ENCODE measurements at regions not wholly inside any gene's neighbourhood (a gene's known extent, or its start where the extent isn't known, plus 50 kb on each side); places are given as distances from the start of the nearest gene placed in this dataset.

DNA sequence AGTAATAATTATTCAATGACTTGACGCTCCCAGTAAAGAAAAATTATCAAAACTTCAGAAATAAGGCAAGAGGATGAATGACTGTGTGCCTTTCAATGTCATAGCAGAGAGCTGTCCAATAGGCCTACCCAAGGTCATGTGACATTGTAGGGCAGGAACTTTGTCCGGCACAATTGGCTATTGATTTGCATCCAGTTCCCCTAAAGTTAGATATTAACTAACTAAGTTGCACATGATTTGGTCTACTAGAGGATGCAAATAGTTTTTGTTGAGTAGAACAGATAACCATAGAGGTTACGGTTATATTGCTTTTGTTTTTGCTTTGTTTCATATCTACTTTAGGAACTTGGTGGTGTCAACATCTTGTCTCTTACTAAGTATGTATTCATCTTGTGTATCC, 127.9 kb upstream of the PFN2 start:
- H3K4me1 Mint-ChIP-seq, result no peaks in the 10 kb centered on the region
- no peaks in the 10 kb centered on the region for H3K9me3 Mint-ChIP-seq
- H3K27ac Mint-ChIP-seq, result no peak overlapping the region
- H3K36me3 Mint-ChIP-seq, result no peaks in the 10 kb centered on the region
- ATAC-seq, result no peak
- no peaks in the 10 kb centered on the region for H3K27me3 Mint-ChIP-seq
- H3K4me3 Mint-ChIP-seq, result no peak overlapping the region

DNA sequence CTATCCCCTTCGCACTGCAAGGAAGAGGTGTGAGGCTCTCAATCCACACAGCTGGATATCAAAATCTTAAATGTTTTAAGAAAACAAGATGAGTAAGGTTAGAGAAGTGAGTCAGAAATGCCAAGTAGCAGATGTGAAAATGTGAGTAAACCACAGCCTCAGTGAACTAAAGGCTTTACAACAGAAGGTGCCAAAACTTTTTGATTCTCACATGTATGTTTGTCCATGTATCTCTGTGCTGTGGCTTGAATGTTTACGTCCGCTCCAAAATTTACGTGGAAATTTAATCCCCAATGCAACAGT, 126.8 kb upstream of the PFN2 start:
- H3K4me3 Mint-ChIP-seq, result no peak overlapping the region
- H3K27me3 Mint-ChIP-seq, result no peaks in the 10 kb centered on the region
- no peaks in the 10 kb centered on the region for H3K36me3 Mint-ChIP-seq
- peak; percentile 52 for ATAC-seq
- no peak overlapping the region for H3K27ac Mint-ChIP-seq
- no peaks in the 10 kb centered on the region for H3K4me1 Mint-ChIP-seq
- H3K9me3 Mint-ChIP-seq, result no peaks in the 10 kb centered on the region

DNA sequence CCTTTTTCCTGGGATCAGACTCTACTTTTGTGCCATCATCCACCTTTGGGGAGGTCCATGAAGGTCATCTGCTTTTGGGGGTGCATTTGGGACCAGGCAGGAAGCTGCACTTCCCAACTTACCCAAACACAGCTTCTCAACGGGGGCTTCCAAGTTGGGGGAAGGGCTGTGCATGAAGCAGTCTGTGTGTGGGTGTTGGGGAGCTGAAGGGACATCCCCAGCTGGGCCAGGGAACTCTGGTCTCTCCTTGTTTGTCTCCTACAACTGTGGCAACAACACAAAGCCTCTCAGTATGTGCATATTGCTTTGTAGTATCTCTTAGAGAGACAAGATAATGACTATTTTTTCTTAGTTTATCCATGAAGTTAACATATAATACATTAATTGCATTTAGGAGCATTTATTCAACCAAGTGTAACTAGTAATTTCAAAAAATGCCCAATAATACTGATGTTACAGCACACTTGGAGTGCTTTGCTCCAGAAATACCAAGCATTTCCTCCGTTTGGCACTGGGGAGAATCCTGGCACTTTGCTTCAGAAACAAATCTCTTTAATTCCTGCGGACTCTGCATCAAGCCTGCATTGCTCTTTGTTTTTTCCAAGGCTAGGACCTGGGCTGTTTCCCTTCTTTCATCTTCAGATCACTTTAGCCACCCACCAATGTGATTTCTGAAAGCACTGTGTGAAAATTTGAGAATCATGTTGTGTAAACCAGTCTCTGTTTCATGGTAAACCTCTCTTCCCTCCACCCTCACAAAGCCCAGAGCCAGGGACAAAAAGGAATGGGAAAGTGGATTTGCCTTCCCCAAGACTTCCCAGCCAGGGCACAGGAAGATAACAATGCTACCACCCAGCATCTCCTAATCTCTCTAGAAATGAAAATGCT, 126.2 kb upstream of the PFN2 start:
- Mint-ChIP-seq H3K27ac (no peak overlapping the region), H3K27me3 (no peaks in the 10 kb centered on the region)

DNA sequence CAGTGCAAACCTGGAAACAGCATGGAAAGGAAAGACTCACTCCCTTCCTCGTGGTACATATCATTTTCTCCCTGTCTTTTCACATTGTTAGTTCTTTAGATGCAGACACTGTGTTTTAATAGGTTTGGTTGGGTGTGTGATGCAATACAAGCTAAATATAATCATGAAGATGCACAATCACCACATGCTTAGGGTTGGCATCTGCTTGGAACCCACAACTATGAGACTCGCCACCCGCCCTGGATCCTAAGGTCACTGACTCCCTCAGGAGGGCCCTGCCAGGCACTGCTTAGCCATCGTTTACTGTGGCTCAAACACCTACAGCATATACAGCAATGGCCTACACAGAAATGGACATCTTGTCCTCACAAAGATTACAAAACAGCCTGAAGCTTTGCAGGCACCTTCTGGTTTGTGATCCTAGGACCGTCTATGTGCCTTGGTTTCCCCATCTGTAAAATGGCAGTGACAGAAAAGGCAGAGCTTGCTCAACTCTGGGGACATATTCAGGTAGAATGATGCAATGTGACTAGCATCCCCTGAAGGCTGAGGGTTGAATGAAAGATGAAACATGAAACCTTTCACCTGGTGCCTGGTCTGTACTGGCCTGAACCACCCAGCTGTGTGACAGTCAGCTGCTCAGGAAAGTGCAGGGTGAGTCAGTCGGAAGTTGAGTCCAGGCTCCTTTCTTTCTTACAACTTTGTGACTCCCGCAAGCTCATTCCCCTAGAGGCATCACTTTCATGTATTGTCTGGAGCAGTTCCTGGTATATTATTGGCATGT, 123.6 kb upstream of the PFN2 start:
- no peak overlapping the region for H3K27ac Mint-ChIP-seq
- H3K9me3 Mint-ChIP-seq, result no peaks in the 10 kb centered on the region
- no peaks in the 10 kb centered on the region for H3K4me1 Mint-ChIP-seq
- no peak overlapping the region for H3K4me3 Mint-ChIP-seq
- H3K27me3 Mint-ChIP-seq, result peaks cover under 1% of the 10 kb centered on the region
- ATAC-seq, result no peak
- H3K36me3 Mint-ChIP-seq, result no peaks in the 10 kb centered on the region

More for the DNA sequence above, 126.2 kb upstream of the PFN2 start:
- no peak for ATAC-seq
- no peak overlapping the region for H3K4me3 Mint-ChIP-seq
- H3K36me3 Mint-ChIP-seq, result no peaks in the 10 kb centered on the region
- H3K4me1 Mint-ChIP-seq, result no peaks in the 10 kb centered on the region
- no peaks in the 10 kb centered on the region for H3K9me3 Mint-ChIP-seq

DNA sequence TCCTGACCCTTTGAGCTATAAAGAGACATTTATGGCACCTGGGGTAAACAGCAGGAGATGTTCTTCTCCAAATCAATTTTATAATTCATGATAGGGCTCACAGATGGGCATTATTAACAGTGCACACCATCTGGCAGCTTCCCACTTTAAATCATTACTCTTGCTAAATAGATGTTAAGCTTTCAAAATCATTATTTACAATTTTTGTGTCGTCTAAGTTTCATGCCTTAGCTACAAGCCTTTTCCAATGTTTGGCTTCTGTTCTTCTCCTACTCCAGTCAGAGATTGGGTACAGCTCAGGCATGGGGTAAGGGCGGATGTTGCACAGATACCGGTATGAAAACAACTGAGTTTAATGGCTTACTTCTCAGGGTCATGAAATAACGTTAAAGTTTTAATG, 120.9 kb upstream of the PFN2 start:
- Mint-ChIP-seq H3K9me3 (no peaks in the 10 kb centered on the region), H3K27me3 (peaks cover 12% of the 10 kb centered on the region), H3K4me1 (no peaks in the 10 kb centered on the region), H3K36me3 (no peaks in the 10 kb centered on the region), H3K27ac (no peak overlapping the region), H3K4me3 (no peak overlapping the region)
- ATAC-seq, result no peak

DNA sequence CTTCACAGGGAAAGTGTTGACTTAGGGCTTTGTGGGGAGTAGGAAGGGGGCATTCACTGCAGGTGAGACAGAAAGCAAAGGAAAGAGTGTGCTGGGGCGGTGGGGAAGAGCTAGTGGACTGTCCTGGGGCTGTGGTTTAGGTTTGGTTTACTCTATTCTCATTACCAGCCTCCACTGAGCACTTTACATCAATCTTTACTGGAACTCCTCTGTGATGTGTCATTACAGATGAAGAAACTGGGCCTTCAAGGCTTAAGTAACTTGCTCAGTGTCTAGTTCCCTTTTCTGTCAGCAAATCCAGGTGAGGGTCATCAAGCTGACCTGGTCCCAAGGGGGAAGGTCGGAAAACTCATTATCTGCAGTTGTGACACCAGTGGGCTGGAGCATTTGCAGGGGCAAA, 120.2 kb upstream of the PFN2 start:
- no peak for ATAC-seq
- Mint-ChIP-seq H3K36me3 (no peaks in the 10 kb centered on the region), H3K4me3 (no peak overlapping the region), H3K27ac (no peak overlapping the region), H3K27me3 (peaks cover 12% of the 10 kb centered on the region), H3K9me3 (no peaks in the 10 kb centered on the region), H3K4me1 (no peaks in the 10 kb centered on the region)

DNA sequence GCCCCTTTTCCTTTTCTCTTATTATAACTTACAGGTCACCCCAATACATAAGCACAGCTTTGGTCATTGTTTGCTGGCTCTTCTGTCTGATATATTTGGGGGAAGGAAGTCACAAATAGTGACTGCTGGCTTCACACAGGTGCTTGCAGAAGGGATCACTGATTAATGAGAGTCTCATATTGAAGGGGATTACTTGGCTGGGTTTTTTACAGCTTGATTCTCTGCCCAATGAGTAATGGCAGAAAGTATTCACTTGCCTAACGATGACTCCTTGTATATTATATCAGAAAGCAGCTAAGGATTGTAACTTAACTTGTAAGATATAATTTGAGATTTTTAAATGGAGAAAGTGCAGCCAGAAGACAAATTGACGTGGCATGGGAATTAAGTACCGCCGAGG, 119.3 kb upstream of the PFN2 start:
- no peaks in the 10 kb centered on the region for H3K36me3 Mint-ChIP-seq
- H3K27ac Mint-ChIP-seq, result no peak overlapping the region
- H3K4me1 Mint-ChIP-seq, result no peaks in the 10 kb centered on the region
- no peak for ATAC-seq
- H3K9me3 Mint-ChIP-seq, result no peaks in the 10 kb centered on the region
- no peak overlapping the region for H3K4me3 Mint-ChIP-seq
- peaks cover 12% of the 10 kb centered on the region for H3K27me3 Mint-ChIP-seq

DNA sequence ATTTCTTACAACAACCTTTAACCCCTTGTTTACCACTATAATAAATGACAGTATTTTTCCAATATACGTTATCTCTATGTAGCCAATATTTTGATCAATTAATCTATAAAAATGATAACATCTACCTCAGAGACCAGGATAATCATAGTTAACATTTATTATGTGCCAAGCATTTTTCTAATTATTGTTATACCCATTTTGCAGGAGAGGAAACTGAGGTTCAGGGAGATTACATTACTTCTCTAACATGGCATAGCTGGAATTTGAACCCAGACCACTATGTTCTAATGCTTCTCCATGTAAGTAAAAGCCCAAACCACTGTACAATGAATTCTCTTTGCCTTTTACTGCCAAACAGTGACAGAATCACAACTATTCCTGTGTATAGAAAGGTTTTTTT, 113.4 kb upstream of the PFN2 start:
- H3K9me3 Mint-ChIP-seq, result no peaks in the 10 kb centered on the region
- H3K4me1 Mint-ChIP-seq, result no peaks in the 10 kb centered on the region
- H3K27me3 Mint-ChIP-seq, result peaks cover 10% of the 10 kb centered on the region
- H3K4me3 Mint-ChIP-seq, result no peak overlapping the region
- no peak overlapping the region for H3K27ac Mint-ChIP-seq
- no peaks in the 10 kb centered on the region for H3K36me3 Mint-ChIP-seq
- no peak for ATAC-seq

DNA sequence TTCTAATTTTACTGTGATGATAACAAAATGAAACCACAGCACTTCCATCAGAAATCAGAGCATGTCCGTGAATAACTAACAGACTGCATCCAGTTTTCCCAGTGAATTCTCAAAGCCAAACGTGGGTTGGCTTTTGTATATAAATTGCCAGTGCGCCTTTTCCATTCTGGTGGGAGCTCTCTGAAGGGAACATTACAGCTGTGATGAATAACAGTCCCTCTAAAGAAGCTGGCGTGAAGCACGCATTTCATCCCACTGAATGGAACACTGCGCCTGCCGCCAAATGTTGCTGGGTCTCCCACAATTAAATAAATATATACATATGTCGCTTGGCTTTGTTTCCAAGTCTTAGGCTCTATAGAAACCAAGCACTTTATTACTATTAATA, 113.0 kb upstream of the PFN2 start:
- H3K36me3 Mint-ChIP-seq, result no peaks in the 10 kb centered on the region
- H3K27ac Mint-ChIP-seq, result no peak overlapping the region
- no peaks in the 10 kb centered on the region for H3K9me3 Mint-ChIP-seq
- no peak for ATAC-seq
- peaks cover 5% of the 10 kb centered on the region for H3K27me3 Mint-ChIP-seq
- no peak overlapping the region for H3K4me3 Mint-ChIP-seq
- H3K4me1 Mint-ChIP-seq, result no peaks in the 10 kb centered on the region

DNA sequence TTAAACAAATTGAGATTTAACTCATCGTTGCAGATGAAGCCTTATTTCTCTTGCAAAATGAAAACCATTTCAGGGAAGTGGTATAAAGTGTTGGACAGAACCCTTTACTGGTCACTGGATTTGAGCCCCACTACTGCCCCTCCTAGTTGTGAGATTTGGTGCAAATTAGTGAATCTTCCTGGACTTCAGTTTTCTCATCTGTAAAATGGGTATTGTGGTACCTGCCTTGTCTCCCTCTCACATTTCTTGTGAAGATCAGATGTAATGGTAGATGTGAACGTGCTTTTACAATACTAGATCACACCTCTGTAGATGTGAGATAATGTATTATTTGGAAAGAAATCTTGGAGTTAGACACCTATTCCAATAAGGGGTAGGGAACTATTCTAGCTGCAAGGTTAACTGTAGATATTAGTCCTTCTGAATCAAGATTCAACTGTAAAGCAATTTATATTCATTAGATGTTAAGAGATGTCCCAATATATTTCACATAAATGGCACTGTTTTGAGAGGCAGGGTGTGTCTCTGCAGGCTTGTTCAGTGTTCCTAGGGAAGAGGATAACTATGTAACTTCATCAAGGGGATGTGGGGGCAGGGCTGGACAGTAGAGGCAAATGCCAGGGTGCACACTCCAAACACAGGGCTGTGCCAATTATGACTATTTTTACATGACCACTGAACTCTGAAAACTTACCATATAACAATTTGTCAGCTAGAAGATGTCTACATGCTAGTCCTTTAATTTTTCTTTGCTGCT, 112.4 kb upstream of the PFN2 start:
- H3K4me3 Mint-ChIP-seq, result no peak overlapping the region
- no peak for ATAC-seq
- no peaks in the 10 kb centered on the region for H3K4me1 Mint-ChIP-seq
- no peaks in the 10 kb centered on the region for H3K36me3 Mint-ChIP-seq
- H3K27me3 Mint-ChIP-seq, result no peaks in the 10 kb centered on the region
- H3K27ac Mint-ChIP-seq, result no peak overlapping the region
- H3K9me3 Mint-ChIP-seq, result no peaks in the 10 kb centered on the region

DNA sequence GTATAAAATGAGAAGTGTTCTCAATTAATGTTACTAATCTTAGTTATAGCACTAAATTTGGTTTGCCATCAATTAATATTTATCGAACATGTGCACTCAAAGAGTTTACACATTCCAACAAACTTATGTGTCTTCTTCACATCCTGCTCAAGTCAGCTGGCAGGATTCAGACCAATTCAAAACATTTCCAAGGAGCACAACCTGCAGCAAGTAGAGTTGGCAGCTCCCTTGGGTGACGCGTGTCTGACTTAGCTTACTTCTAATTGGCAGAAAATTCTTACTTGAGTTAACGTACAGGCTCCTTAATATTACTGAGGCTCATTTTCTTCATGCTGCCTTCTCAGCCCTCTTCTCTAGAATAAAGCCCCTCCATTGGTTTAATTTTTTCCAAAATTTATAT, 110.4 kb upstream of the PFN2 start:
- no peaks in the 10 kb centered on the region for H3K27me3 Mint-ChIP-seq
- H3K4me3 Mint-ChIP-seq, result no peak overlapping the region
- no peak for ATAC-seq
- no peak overlapping the region for H3K27ac Mint-ChIP-seq
- H3K4me1 Mint-ChIP-seq, result no peaks in the 10 kb centered on the region
- no peaks in the 10 kb centered on the region for H3K9me3 Mint-ChIP-seq
- H3K36me3 Mint-ChIP-seq, result no peaks in the 10 kb centered on the region

DNA sequence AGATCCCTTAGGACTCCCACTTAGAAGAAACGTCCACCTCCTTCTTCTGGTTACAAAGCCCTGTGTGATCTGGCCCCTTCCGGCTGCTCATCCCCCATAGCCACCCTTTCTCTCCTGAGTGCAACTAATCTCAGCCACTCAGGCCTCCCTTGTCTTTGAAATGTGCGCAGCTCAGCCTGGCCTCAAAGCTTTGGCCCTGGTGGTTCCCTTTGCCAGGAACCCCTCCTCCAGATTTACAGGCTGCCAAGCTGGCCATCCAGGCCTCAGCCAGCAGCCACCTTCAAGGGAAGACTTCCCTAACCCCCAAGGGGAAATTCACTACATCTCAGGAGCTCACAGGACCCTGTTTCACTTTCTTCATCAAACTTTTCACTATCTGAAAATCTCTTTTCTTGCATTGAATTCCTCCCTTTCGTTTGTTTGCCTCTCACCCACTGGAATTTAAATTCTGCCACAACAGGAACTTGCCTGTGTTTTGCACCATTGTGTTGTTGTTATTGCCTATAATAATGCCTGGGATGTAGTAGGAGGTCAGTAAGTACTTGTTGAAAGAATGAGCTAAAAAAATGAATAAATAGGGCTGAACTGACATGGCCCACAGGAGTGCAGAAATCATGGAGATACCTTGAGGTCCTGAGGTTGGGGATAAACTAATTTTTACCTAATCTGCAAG, 109.5 kb upstream of the PFN2 start:
- Mint-ChIP-seq H3K9me3 (no peaks in the 10 kb centered on the region), H3K4me1 (no peaks in the 10 kb centered on the region), H3K27me3 (no peaks in the 10 kb centered on the region), H3K4me3 (no peak overlapping the region), H3K27ac (no peak overlapping the region), H3K36me3 (no peaks in the 10 kb centered on the region)
- no peak for ATAC-seq

DNA sequence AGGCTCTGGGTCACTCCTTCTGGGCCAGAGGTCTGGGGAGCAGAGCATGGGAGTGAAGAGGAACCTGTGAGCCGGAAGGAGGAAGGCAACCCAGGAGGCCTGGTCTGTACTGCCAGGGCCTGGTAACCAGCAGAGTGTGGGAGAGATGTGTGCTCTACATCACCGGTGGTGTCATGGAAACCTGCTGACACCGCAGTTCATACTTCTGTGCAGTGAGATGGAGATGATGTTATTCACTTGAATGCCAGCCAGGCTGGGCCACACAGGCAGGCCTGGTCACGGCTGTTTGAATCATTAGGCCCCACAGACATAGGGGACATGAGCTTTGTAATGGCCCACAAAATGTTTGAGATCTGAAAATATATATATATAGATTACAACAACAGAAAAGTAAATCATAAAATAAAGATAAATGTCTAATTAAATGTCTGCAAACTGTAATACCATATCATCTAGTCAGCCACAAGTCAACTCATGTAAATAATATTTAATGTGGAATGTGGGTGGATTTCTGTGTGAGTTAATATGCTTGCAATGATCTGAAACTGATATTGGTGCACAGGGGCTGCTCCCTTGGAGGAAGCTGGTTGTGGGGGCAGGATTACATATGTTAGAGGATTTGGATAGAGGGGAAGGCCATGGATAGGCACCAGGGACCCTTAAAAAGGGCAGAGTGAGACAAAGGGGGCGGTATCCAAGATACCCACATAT, 108.5 kb upstream of the PFN2 start:
- ATAC-seq, result no peak
- no peaks in the 10 kb centered on the region for H3K36me3 Mint-ChIP-seq
- no peaks in the 10 kb centered on the region for H3K9me3 Mint-ChIP-seq
- H3K4me3 Mint-ChIP-seq, result no peak overlapping the region
- H3K4me1 Mint-ChIP-seq, result peaks cover 1% of the 10 kb centered on the region
- H3K27ac Mint-ChIP-seq, result no peak overlapping the region
- H3K27me3 Mint-ChIP-seq, result peaks cover under 1% of the 10 kb centered on the region

DNA sequence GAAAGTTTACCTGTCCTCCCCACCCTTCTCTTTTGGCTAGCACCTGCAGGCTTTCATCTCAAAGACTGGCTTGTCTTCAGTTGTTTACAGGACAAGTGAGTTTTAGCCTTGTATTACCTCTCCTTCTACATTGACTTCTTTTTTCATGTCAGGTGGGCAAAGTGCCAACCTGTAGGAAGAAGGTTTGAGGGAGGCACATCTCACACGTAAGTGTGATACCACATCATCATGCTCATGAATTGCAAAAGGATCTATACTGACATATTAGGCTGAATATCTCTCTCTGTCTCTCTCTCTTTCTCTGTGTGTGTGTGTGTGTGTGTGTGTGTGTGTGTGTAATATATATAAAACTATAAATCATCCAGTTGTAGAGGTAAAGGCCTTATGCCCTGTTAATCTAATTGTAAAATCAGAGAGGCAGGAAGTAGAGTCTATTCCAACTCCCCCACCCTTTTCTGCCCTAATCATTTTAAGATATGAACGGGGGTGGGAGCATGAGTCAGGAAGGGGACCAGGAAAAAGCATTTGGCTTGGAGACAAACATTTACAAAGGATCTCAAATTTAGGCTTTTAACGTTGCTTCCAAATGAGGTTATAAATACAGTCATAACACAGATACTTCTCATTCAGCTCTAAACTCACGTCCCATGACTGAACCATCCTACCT, 107.0 kb upstream of the PFN2 start:
- Mint-ChIP-seq H3K36me3 (no peaks in the 10 kb centered on the region), H3K27ac (no peak overlapping the region), H3K9me3 (no peaks in the 10 kb centered on the region), H3K27me3 (peaks cover 11% of the 10 kb centered on the region), H3K4me1 (peaks cover 8% of the 10 kb centered on the region), H3K4me3 (no peak overlapping the region)
- no peak for ATAC-seq
